Osteocyte (in vitro differentiated cells): ENCODE measurements at regions not wholly inside any gene's neighbourhood (a gene's known extent, or its start where the extent isn't known, plus 50 kb on each side); places are given as distances from the start of the nearest gene placed in this dataset.

Source experiments
- DNase-seq: peaks from one replicate; pipeline ENCODE4 v3.0.0; 2021; ENCODE audit warnings: mixed read lengths; ENCODE audit not compliant: unreplicated experiment; ENCODE audit errors: extremely low spot score
- H3K27ac Mint-ChIP-seq: one replicate; pipeline ENCODE4 v1.8.0; 2021; ENCODE audit warnings: mild to moderate bottlenecking, mixed read lengths; ENCODE audit not compliant: unreplicated experiment
- H3K27me3 Mint-ChIP-seq: one replicate; pipeline ENCODE4 v1.8.0; 2021; ENCODE audit warnings: mixed read lengths; ENCODE audit not compliant: unreplicated experiment
- H3K36me3 Mint-ChIP-seq: one replicate; pipeline ENCODE4 v1.8.0; 2021; ENCODE audit warnings: mixed read lengths; ENCODE audit not compliant: unreplicated experiment
- H3K4me1 Mint-ChIP-seq: one replicate; pipeline ENCODE4 v1.8.0; 2021; ENCODE audit warnings: mixed read lengths; ENCODE audit not compliant: unreplicated experiment
- H3K4me3 Mint-ChIP-seq: one replicate; pipeline ENCODE4 v1.8.0; 2021; ENCODE audit warnings: mild to moderate bottlenecking, moderate library complexity, mixed read lengths; ENCODE audit not compliant: unreplicated experiment
- H3K9me3 Mint-ChIP-seq: one replicate; pipeline ENCODE4 v1.8.0; 2021; ENCODE audit warnings: mixed read lengths; ENCODE audit not compliant: unreplicated experiment
- TF ChIP-seq, protein P1 (sequence below): fragments of 200-600 bp; sonication (generic); IDR thresholded peaks from 2 replicates; pipeline ENCODE4 v1.5.0; 2021; ENCODE audit warnings: antibody characterized with exemption, mild to moderate bottlenecking, moderate library complexity

DNA sequence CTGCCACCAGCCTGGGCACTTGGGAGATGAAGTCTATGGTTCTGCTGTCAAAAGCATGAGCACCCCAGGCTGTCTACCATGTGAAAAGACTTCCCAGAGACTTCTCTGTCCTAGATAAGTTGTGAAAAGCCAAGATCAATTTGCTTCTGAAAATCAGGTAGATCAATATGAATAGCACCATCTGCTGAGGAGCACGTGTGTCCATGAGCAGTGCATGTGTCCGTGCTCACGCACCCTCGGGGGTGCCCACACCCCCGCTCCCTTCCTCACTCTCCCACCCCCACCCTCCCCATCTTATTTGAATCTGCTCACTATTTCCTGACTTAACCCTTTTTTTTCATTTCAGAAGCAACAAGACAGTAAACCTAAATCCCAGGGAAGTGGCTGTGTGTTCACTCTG lies 238.3 kb upstream of the SDK2 start:
- TF ChIP-seq, protein P1, sequence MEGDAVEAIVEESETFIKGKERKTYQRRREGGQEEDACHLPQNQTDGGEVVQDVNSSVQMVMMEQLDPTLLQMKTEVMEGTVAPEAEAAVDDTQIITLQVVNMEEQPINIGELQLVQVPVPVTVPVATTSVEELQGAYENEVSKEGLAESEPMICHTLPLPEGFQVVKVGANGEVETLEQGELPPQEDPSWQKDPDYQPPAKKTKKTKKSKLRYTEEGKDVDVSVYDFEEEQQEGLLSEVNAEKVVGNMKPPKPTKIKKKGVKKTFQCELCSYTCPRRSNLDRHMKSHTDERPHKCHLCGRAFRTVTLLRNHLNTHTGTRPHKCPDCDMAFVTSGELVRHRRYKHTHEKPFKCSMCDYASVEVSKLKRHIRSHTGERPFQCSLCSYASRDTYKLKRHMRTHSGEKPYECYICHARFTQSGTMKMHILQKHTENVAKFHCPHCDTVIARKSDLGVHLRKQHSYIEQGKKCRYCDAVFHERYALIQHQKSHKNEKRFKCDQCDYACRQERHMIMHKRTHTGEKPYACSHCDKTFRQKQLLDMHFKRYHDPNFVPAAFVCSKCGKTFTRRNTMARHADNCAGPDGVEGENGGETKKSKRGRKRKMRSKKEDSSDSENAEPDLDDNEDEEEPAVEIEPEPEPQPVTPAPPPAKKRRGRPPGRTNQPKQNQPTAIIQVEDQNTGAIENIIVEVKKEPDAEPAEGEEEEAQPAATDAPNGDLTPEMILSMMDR, result no peak
- Mint-ChIP-seq H3K27ac (no peak overlapping the region), H3K36me3 (no peaks in the 10 kb centered on the region), H3K4me3 (no peak overlapping the region), H3K9me3 (no peaks in the 10 kb centered on the region), H3K27me3 (no peaks in the 10 kb centered on the region), H3K4me1 (no peaks in the 10 kb centered on the region)
- DNase-seq, result no peak

DNA sequence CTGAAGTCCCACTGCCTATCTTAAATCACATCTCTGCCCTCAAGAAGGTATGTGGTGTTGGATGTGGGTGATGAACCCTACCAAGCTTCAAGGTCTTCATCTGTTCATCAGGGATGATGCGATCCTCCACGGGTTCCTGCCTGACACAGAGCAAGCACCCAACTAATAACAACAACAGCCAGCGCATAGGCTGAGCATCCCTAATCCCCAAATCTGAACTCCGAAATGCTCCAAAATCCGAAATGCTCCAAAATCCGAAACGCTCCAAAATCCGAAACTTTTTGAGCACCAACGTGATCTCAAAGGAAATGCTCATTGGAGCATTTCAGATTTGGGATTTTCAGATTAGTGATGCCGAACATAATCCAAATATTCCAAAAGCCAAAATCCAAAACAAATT lies 238.9 kb upstream of the SDK2 start:
- H3K9me3 Mint-ChIP-seq, result peaks cover 4% of the 10 kb centered on the region
- H3K4me3 Mint-ChIP-seq, result no peak overlapping the region
- TF ChIP-seq, protein P1, result no peak
- H3K36me3 Mint-ChIP-seq, result no peaks in the 10 kb centered on the region
- no peaks in the 10 kb centered on the region for H3K27me3 Mint-ChIP-seq
- H3K4me1 Mint-ChIP-seq, result no peaks in the 10 kb centered on the region
- no peak overlapping the region for H3K27ac Mint-ChIP-seq
- DNase-seq, result no peak

DNA sequence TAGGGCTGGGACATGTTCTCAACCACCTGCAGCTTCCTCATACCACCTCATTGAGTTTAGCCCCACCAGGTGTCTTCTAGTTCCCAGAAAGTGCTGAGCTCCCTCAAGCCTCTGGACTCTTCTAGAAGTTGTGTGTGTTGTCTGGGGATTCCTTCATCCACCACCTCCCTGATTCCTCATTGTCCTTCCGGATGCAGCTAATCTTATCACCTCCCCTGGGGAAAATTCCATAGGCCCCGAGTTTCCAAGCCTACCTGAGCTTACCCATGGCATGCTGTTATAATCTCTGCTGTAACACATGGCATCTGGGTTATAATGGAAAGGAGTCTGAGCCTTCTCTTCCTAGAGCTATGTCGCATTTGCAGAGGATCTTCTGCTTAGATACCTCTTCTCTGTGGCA lies 243.5 kb upstream of the SDK2 start:
- no peak overlapping the region for H3K4me3 Mint-ChIP-seq
- H3K36me3 Mint-ChIP-seq, result no peaks in the 10 kb centered on the region
- H3K27ac Mint-ChIP-seq, result no peak overlapping the region
- TF ChIP-seq, protein P1, result no peak
- DNase-seq, result no peak
- no peaks in the 10 kb centered on the region for H3K4me1 Mint-ChIP-seq
- peaks cover 9% of the 10 kb centered on the region for H3K9me3 Mint-ChIP-seq
- H3K27me3 Mint-ChIP-seq, result no peaks in the 10 kb centered on the region

DNA sequence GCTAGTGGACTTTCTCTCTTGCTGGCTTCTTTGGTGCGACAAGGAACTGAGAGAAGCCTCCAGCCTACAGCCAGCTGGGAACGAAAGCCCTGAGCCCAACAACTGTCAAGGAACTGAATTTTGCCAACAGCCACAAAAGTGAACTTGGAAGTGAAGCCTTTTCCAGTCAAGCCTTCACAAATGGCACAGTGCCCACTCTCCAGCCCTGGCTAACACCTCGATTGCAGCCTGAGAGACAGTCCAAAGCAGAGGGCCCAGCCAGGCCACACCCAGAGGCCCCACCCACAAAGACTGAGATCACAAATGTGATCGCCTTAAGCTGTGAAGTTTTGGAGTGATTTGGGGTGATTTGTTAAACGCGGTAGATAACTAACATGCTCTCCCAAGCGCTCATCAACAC lies 244.6 kb upstream of the SDK2 start:
- Mint-ChIP-seq H3K36me3 (no peaks in the 10 kb centered on the region), H3K27ac (no peak overlapping the region), H3K4me1 (no peaks in the 10 kb centered on the region), H3K27me3 (no peaks in the 10 kb centered on the region), H3K9me3 (peaks cover 9% of the 10 kb centered on the region), H3K4me3 (no peak overlapping the region)
- no peak for DNase-seq
- TF ChIP-seq, protein P1, result no peak

DNA sequence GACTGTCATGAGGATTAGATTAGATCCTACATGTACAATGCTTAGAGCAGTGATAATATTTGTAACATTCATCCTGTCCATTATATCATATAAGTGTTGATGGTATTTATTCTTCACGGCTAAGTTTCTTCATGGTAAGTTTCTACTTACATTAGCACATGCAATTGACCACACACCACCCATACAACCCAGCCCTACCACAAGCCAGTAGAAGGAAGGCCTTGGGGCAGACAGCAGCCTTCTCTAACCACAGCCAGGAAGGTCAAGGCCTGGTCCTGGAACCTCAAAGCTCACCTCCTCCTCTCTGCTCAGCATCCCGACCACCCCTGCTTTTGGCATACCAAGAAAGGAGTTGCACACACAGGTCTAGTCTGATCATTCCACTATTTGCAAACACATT lies 245.2 kb upstream of the SDK2 start:
- Mint-ChIP-seq H3K9me3 (peaks cover 9% of the 10 kb centered on the region), H3K36me3 (no peaks in the 10 kb centered on the region), H3K27ac (no peak overlapping the region), H3K4me1 (no peaks in the 10 kb centered on the region), H3K27me3 (no peaks in the 10 kb centered on the region), H3K4me3 (no peak overlapping the region)
- TF ChIP-seq, protein P1, result no peak
- DNase-seq, result no peak
